HuH-7 (cell line): ENCODE measurements at regions not wholly inside any gene's neighbourhood (a gene's known extent, or its start where the extent isn't known, plus 50 kb on each side); places are given as distances from the start of the nearest gene placed in this dataset.
"Not testable (repeated sequence)": the region's sequence is repeated elsewhere in the genome, so short reads cannot be mapped to it uniquely, and the experiment has no call there.

ENCODE experiments used
- DNase-seq: peaks from one replicate; pipeline ENCODE4 v3.0.0; 2011; ENCODE audit warnings: low spot score

GRCh38 chr16:16938009-16938408 lies 532.8 kb downstream of the XYLT1 start:
- DNase-seq = no peak

DNA sequence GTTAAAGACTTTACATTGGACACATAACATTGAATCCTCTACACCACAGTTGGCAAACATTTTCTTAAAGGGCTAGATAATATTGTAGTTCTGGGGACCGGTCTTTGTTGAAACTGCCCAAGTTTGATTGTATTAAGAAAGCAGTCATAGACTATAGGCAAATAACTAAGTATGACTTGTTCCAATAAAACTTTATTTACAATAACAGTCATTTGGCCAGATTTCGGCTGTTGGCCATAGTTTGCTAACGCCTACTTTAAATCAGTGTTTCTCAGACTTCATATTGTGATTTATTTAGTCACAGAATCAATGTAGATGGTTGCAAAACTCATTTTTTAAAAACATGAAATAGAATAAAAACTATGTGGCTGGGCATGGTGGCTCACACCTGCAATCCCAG lies 531.8 kb downstream of the XYLT1 start:
- DNase-seq = no peak

- no peak for DNase-seq
Measured at GRCh38 chr16:16940351-16940750, 530.4 kb downstream of the XYLT1 start.

GRCh38 chr16:16942849-16943248 lies 527.9 kb downstream of the XYLT1 start:
- not testable (repeated sequence) for DNase-seq

DNA sequence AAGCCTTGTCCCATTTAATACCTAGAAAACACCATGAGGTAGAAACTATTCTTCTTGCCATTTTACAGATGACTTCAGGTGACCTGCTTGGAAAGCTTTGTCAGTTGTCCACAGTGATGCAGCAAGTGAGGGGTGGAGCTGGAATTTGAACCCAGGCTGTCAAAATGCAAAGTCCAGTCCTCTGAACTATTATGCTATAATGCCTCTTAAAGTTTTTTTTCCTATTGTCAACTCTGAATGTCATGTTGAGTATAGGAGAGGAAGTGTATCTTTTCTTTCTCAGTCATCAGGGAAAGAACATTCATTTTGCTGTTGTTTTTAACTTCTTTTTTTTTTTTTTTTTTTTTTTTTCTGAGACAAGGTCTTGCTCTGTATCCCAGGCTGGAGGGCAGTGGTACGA lies 525.6 kb downstream of the XYLT1 start:
- DNase-seq = no peak

DNA sequence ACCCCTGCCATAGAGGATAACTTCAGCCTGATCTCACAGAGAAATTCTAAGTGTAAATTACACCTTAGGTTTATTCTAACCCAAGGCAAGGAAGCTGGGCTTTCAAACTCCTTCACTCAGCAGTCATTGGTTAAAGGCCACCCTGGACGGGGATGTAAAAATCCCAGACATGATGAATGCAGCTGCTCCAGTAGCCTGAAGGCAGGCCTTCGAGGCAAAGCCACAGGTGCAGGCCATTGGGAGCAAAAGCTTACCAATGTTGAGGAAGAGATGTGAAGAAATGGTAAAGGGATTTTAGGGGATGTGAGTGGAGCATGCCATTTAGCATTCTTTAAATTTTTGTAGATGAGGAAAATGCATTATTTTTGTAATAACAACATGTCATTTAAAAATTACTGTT lies 514.4 kb downstream of the XYLT1 start:
- no peak for DNase-seq

GRCh38 chr16:16960785-16961184 lies 510.0 kb downstream of the XYLT1 start:
- DNase-seq = no peak

- no peak for DNase-seq
Measured at GRCh38 chr16:16966439-16966838, 504.3 kb downstream of the XYLT1 start.

DNA sequence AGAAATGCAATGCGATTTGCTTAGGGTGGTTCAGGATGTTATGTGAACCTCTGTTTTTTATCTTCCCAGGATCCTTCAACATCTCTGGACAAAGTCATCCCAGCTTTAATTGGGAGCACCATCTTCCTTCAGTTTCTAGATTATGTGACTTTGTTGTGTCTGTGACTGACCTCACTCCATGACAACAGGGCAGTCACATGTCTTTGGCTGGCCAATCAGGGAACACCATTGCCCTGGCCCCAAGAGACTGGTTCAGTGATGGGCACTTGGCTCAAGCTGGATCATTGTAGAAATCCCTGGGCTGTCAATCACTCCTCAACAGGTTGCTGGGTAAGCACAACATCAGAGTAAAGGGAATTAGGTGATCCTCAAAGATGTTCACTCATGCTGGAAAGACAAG lies 499.7 kb downstream of the XYLT1 start:
- DNase-seq = no peak

DNA sequence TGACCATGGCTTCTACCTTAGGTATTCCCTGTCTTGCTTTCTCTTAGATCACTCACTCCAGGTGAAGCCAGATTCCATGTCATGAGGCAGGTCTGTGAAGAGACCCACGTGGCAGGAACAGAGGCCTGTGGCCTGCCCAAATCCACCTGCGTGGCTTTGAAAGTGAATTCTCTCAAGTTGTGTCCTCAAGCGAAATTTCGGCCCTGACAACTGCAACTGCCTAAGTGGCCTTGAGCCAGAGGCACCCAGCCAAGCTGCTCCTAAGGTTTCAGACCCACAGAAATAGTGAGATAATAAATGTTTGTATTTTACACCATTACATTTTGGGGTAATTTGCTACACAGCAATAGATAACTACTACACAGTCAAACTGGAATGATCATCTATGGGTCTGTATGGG lies 497.9 kb downstream of the XYLT1 start:
- DNase-seq = no peak

DNA sequence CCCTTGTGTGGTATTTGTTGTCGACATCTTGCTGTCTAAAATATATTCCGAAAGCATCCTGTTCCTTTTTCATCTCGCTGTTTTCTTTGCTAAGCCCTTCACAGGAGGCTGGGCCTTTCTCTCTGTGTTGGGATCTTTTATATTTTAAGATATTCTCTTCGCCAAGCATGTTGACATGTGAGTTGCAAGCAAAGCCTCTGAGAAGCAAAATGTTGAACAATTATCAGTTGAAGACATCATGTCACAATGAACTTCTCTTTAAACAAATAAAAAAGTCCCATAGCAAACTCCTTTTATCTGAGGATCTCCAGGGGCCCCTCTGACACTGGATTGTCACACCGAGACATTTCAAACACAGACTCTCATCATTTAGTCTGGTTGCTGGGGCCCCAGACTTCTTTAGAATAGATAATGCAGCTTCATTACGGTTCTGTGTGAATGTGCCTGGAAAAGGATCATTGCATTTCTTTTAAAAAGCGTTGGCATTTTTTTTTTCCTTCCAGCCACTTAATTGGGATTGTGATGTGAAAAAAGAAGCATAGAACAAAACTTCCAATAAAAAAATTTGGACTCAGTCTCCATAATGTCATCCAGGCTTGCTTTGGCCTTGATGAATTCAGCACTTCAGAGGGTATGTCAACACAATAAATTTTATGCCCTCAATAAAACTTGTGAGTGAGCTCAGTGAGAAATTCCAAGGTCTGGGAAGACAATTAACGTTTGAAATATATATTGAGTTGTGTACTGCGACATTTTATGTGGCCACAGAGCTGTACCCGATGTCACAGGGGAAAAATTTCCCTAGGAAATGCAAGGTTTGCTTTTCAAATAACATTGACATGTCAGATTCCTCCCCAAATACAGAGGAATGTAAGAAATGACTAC lies 496.8 kb downstream of the XYLT1 start:
- DNase-seq = no peak

DNA sequence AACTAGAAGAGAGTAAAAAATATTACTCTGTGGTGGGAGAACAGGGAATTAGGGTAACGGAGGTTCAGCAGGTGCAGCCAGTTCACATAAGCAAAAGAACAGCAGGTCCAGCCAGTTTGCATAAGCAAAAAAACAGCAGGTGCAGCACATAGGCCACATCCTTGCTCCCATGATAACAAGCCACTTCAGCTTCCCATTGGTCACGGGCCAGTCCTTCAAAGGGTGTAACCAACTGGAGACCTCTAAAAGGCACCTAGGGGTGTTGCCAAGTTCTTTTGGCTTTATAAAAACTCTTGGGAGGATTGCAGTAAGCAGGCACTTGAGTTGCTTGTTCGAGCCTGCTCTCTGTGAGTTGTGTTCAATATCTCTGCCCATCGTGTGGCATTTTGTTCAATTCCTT lies 488.1 kb downstream of the XYLT1 start:
- no peak for DNase-seq

GRCh38 chr16:16983582-16983981 lies 487.2 kb downstream of the XYLT1 start:
- no peak for DNase-seq

DNA sequence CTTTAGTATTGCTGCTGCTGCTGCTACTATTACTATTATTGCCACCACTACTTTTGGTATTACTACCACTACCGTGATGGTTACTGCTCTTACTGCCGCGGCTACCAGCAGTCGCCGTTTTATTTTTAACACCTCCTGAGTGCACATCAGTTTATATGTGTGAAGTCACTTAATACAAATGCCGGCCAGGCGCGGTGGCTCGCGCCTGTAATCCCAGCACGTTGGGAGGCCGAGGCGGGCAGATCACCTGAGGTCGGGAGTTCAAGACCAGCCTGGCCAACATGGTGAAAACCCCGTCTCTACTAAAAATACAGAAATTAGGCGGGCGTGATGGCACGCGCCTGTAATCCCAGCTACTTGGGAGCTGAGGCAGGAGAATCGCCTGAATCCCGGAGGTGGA lies 486.7 kb downstream of the XYLT1 start:
- DNase-seq = not testable (repeated sequence)

DNA sequence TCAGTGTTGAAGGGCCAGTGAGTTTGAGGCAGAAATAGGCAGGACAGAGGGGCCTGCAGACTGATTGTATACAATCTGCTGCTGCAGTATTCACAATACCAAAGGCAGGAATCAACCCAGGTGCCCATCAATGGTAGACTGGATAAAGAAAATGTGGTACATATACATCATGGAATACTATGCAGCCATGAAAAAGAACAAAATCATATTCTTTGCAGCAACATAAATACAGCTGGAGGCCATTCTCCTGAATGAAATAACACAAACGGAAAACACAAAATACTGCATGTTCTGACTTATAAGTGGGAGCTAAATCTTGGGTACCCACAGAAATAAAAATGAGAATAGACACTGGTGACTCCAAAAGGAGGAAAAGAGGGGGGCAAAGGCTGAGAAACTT lies 485.1 kb downstream of the XYLT1 start:
- DNase-seq = no peak

DNA sequence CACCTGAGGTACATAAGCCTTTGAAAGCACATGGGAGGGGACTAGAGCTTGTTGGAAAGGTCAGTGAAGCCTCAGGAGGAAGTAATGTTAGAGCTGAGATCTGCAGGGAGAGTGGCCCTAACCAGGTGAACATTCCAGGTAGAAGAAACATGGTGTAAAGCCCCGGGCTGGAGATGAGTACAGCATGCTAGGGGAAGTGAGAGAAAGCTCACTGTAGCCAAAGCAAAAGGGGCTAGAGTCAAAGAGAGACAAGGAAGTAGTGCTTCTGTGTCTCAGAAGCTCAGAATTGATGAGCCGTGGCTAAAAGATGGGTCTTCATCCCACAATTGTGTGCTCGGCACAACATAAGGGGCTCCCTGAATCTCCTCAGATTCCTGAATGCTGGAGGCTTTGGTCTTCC lies 481.8 kb downstream of the XYLT1 start:
- DNase-seq = no peak

GRCh38 chr16:16989368-16989767 lies 481.4 kb downstream of the XYLT1 start:
- no peak for DNase-seq

DNA sequence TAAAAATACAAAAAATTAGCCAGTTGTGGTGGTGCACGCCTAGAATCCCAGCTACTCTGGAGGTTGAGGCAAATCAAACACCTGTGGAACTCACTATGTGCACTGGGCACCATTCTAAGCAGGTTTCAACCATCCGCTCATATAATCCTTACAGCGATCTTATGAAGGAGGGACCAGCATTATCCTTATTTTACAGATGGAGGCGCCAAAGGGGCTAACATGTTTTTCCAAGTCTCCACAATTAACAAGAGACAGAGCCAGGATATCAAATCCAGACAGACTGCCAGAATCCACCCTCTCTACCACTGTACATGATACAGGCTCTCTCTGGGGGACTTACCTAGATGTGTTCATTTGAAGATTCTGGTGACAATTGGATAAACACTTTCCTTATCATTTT lies 479.0 kb downstream of the XYLT1 start:
- no peak for DNase-seq

- DNase-seq = no peak
Measured at GRCh38 chr16:16992975-16993765, 477.6 kb downstream of the XYLT1 start.

DNA sequence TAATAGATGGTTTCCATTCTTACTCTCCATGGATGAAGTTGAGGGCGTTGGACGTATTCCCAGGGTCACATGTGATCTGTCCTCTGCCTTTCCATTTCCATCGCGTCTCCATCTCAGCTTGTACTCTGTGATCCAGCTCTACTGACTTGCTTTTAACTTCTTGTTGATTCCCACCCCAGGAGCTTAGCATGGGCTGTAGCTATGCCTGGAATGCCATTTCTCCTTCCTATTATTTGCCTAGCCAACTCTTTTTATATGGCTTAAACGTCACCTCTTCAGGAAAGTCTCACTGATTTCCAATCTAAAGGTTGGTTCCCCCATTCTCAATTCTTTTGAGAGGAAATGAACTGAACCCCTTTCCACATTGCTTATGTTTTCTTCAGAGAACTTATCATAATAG lies 475.9 kb downstream of the XYLT1 start:
- DNase-seq = no peak

GRCh38 chr16:16996827-16997226 lies 473.9 kb downstream of the XYLT1 start:
- no peak for DNase-seq

- DNase-seq = no peak
Measured at GRCh38 chr16:16997349-16997748, 473.4 kb downstream of the XYLT1 start.

DNA sequence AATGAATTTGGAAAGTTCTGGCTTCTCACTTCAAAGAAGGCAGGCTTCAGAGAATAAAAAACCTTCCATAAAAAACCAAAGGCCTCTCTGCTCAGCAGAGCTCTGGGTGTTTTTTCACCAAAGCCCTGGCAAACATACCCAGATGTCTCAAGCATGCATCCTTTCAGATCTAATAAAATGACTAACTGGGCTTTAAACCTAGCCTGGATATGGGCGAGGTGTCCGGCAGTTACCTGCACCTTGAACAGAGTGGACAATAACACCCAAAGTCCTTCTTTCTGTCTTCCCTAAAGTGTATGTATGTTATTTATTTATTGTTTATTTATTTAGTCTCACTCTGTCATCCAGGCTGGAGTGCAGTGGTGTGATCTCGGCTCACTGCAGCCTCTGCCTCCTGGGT lies 469.3 kb downstream of the XYLT1 start:
- DNase-seq = no peak
